PFSK-1 (cell line): ENCODE measurements at regions not wholly inside any gene's neighbourhood (a gene's known extent, or its start where the extent isn't known, plus 50 kb on each side); places are given as distances from the start of the nearest gene placed in this dataset.

Source experiments
- FOXP2 ChIP-seq: optimal IDR thresholded peaks from 2 replicates; pipeline ENCODE3; 2011; ENCODE audit warnings: borderline replicate concordance, control low read depth, inconsistent platforms; ENCODE audit not compliant: insufficient read depth; ENCODE audit errors: extremely low read length, extremely low read depth
- POLR2AphosphoS5 ChIP-seq: IDR thresholded peaks from 2 replicates; pipeline ENCODE4 v1.6.1; 2012; ENCODE audit warnings: low read depth, mild to moderate bottlenecking, control low read depth, low read length, moderate library complexity
- REST ChIP-seq, 2 experiments: IDR thresholded peaks; 2 replicates each; pipeline versions ENCODE4 v1.6.1 to v1.8.0; 2011 to 2012; ENCODE audit warnings: low read depth in 2 of 2, low read length in 2 of 2, control low read depth in 1 of 2, inconsistent platforms in 1 of 2, mild to moderate bottlenecking in 1 of 2, moderate library complexity in 1 of 2; ENCODE audit not compliant: insufficient read depth in 1 of 2
- SIN3A ChIP-seq: IDR thresholded peaks from 2 replicates; pipeline ENCODE4 v1.6.1; 2012; ENCODE audit warnings: mild to moderate bottlenecking, low read length, moderate library complexity, borderline replicate concordance; ENCODE audit not compliant: insufficient read depth
- TAF1 ChIP-seq: IDR thresholded peaks from 2 replicates; pipeline ENCODE4 v1.6.1; 2012; ENCODE audit warnings: low read length, control low read depth, borderline replicate concordance; ENCODE audit not compliant: insufficient read depth

GRCh38 chr5:133756756-133757155 is 144.4 kb upstream of the FSTL4 start:
- no peak for TF ChIP-seq SIN3A
- no peak for TF ChIP-seq REST (IDR thresholded peaks at IDR 0.05; ENCODE audit: insufficient read depth in 1 of 2, low read depth in 2 of 2, low read length in 2 of 2)
- TF ChIP-seq POLR2AphosphoS5, result no peak
- no peak for TF ChIP-seq FOXP2
- no peak for TF ChIP-seq TAF1

- no peak for TF ChIP-seq TAF1
- no peak for TF ChIP-seq SIN3A
- no peak for TF ChIP-seq REST (IDR thresholded peaks at IDR 0.05; ENCODE audit: insufficient read depth in 1 of 2, low read depth in 2 of 2, low read length in 2 of 2)
- no peak for TF ChIP-seq FOXP2
- TF ChIP-seq POLR2AphosphoS5, result no peak
Observed at GRCh38 chr5:133756036-133756435, 143.7 kb upstream of the FSTL4 start.

GRCh38 chr5:133754575-133755169 is 142.3 kb upstream of the FSTL4 start:
- TF ChIP-seq REST (IDR thresholded peaks at IDR 0.05; ENCODE audit: insufficient read depth in 1 of 2, low read depth in 2 of 2, low read length in 2 of 2) (no peak), SIN3A (no peak), FOXP2 (no peak), POLR2AphosphoS5 (no peak), TAF1 (no peak)

- no peak for TF ChIP-seq SIN3A
- TF ChIP-seq REST (IDR thresholded peaks at IDR 0.05; ENCODE audit: insufficient read depth in 1 of 2, low read depth in 2 of 2, low read length in 2 of 2), result no peak
- no peak for TF ChIP-seq FOXP2
- no peak for TF ChIP-seq POLR2AphosphoS5
- TF ChIP-seq TAF1, result no peak
Observed at GRCh38 chr5:133753856-133754255, 141.5 kb upstream of the FSTL4 start.

DNA sequence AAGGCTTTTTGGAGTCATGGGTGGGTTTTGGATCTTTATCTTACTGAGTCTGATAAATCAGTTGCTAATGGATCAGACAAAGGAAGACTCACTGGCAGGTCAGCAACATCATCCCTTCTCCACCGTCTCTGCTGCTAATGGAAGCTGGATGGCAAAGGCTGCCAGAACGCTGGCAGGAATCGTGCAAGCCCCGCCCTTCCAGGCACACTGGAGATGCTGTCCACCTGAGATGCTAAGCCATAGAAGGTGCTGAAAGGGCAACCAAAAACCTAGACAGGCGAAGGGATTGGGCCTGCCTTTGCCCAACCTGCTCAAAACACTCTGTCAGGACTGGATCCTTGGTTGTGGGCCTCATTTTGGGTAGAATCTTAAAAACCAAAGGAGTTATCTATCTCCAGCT is 139.5 kb upstream of the FSTL4 start:
- TF ChIP-seq TAF1 (no peak), SIN3A (no peak), POLR2AphosphoS5 (no peak)
